ENCODE measurements at regions not wholly inside any gene's neighbourhood (a gene's known extent, or its start where the extent isn't known, plus 50 kb on each side); places are given as distances from the start of the nearest gene placed in this dataset.

GRCh38 chrX:120021927-120022326 is 55.6 kb downstream of the RHOXF2B start:
- no peak for DNase-seq (ENCODE audit: low read depth)
- no peak for TF ChIP-seq CTCF (conservative IDR thresholded peaks at IDR 0.05; ENCODE audit: low read depth, low read length)

GRCh38 chrX:120020305-120020704 is 57.2 kb downstream of the RHOXF2B start:
- no peak overlapping the region for H3K4me3 ChIP-seq (ENCODE audit: low read depth, low read length)
- no peak for DNase-seq (ENCODE audit: low read depth)
- no peak for TF ChIP-seq CTCF (conservative IDR thresholded peaks at IDR 0.05; ENCODE audit: low read depth, low read length)

More at GRCh38 chrX:120021927-120022326, 55.6 kb downstream of the RHOXF2B start:
- no peak overlapping the region for H3K4me3 ChIP-seq (ENCODE audit: low read depth, low read length)

GRCh38 chrX:120016068-120016441 is 61.4 kb downstream of the RHOXF2B start:
- no peak overlapping the region for H3K4me3 ChIP-seq (ENCODE audit: low read depth, low read length)
- TF ChIP-seq CTCF (conservative IDR thresholded peaks at IDR 0.05; ENCODE audit: low read depth, low read length) = no peak
- no peak for DNase-seq (ENCODE audit: low read depth)

GRCh38 chrX:120015145-120016067 is 62.1 kb downstream of the RHOXF2B start:
- no peak for DNase-seq (ENCODE audit: low read depth)
- H3K4me3 ChIP-seq (ENCODE audit: low read depth, low read length) = no peak overlapping the region
- TF ChIP-seq CTCF (conservative IDR thresholded peaks at IDR 0.05; ENCODE audit: low read depth, low read length) = no peak

- no peak overlapping the region for H3K4me3 ChIP-seq (ENCODE audit: low read depth, low read length)
- no peak for TF ChIP-seq CTCF (conservative IDR thresholded peaks at IDR 0.05; ENCODE audit: low read depth, low read length)
- DNase-seq (ENCODE audit: low read depth) = no peak
Observed at GRCh38 chrX:120014354-120015130, 62.9 kb downstream of the RHOXF2B start.

- no peak overlapping the region for H3K4me3 ChIP-seq (ENCODE audit: low read depth, low read length)
- no peak for TF ChIP-seq CTCF (conservative IDR thresholded peaks at IDR 0.05; ENCODE audit: low read depth, low read length)
Observed at GRCh38 chrX:120001787-120002186, 58.2 kb upstream of the NKAP start.

More at GRCh38 chrX:120001787-120002186, 58.2 kb upstream of the NKAP start:
- DNase-seq (ENCODE audit: low read depth) = no peak
